ENCODE measurements at regions not wholly inside any gene's neighbourhood (a gene's known extent, or its start where the extent isn't known, plus 50 kb on each side); places are given as distances from the start of the nearest gene placed in this dataset.

GRCh38 chr4:104631000-104631399, 136.3 kb upstream of the CXXC4 start:
- Histone ChIP-seq H2AFZ (no peak overlapping the region), H3K9me3 (ENCODE audit: low read depth) (no peaks in the 10 kb centered on the region), H3K4me3 (no peak overlapping the region), H3K9me2 (replicated peaks; ENCODE audit: insufficient read depth) (no peaks in the 10 kb centered on the region), H3K4me2 (no peak overlapping the region), H3K36me3 (replicated peaks; ENCODE audit: insufficient read depth, low read depth) (no peaks in the 10 kb centered on the region), H3K27me3 (no peaks in the 10 kb centered on the region), H3K79me2 (no peaks in the 10 kb centered on the region), H3K4me1 (ENCODE audit: insufficient read depth) (no peaks in the 10 kb centered on the region), H4K20me1 (ENCODE audit: insufficient read depth, poor library complexity, severe bottlenecking) (no peaks in the 10 kb centered on the region), H3K27ac (no peak overlapping the region)
- DNase-seq (ENCODE audit: low spot score), result no peak
- TF ChIP-seq EZH2 (IDR thresholded peaks at IDR 0.05; ENCODE audit: borderline replicate concordance), result no peak
- TF ChIP-seq CTCF (IDR thresholded peaks at IDR 0.05; ENCODE audit: poor library complexity), result no peak
- TF ChIP-seq EZH2phosphoT487 (IDR thresholded peaks at IDR 0.05; ENCODE audit: low read depth, severe bottlenecking, unreplicated experiment), result no peak
- WGBS (ENCODE audit: low lambda C conversion rate, missing lambda C conversion rate), result 94% methylated on average over 1 of the region's 1 CpG

- Histone ChIP-seq H3K27ac (no peak overlapping the region), H3K36me3 (replicated peaks; ENCODE audit: insufficient read depth, low read depth) (no peaks in the 10 kb centered on the region), H3K9me2 (replicated peaks; ENCODE audit: insufficient read depth) (no peaks in the 10 kb centered on the region), H4K20me1 (ENCODE audit: insufficient read depth, poor library complexity, severe bottlenecking) (no peaks in the 10 kb centered on the region), H3K4me1 (ENCODE audit: insufficient read depth) (peaks cover 5% of the 10 kb centered on the region), H3K4me3 (no peak overlapping the region), H3K27me3 (no peaks in the 10 kb centered on the region), H3K4me2 (no peak overlapping the region), H2AFZ (no peak overlapping the region), H3K79me2 (no peaks in the 10 kb centered on the region), H3K9me3 (ENCODE audit: low read depth) (no peaks in the 10 kb centered on the region)
- WGBS (ENCODE audit: low lambda C conversion rate, missing lambda C conversion rate), result 72% methylated on average over 3 of the region's 3 CpGs
- DNase-seq (ENCODE audit: low spot score), result no peak
- no peak for TF ChIP-seq EZH2phosphoT487 (IDR thresholded peaks at IDR 0.05; ENCODE audit: low read depth, severe bottlenecking, unreplicated experiment)
- TF ChIP-seq EZH2 (IDR thresholded peaks at IDR 0.05; ENCODE audit: borderline replicate concordance), result no peak
- TF ChIP-seq CTCF (IDR thresholded peaks at IDR 0.05; ENCODE audit: poor library complexity), result no peak
Observed at GRCh38 chr4:104641418-104641817, 146.7 kb upstream of the CXXC4 start.

GRCh38 chr4:104642521-104642920, 147.8 kb upstream of the CXXC4 start:
- Histone ChIP-seq H3K4me1 (ENCODE audit: insufficient read depth) (peaks cover 5% of the 10 kb centered on the region), H4K20me1 (ENCODE audit: insufficient read depth, poor library complexity, severe bottlenecking) (no peaks in the 10 kb centered on the region), H3K9me3 (ENCODE audit: low read depth) (no peaks in the 10 kb centered on the region), H3K27ac (no peak overlapping the region), H3K79me2 (no peaks in the 10 kb centered on the region), H3K36me3 (replicated peaks; ENCODE audit: insufficient read depth, low read depth) (no peaks in the 10 kb centered on the region), H3K27me3 (no peaks in the 10 kb centered on the region), H2AFZ (no peak overlapping the region), H3K4me2 (no peak overlapping the region), H3K9me2 (replicated peaks; ENCODE audit: insufficient read depth) (no peaks in the 10 kb centered on the region), H3K4me3 (no peak overlapping the region)
- WGBS (ENCODE audit: low lambda C conversion rate, missing lambda C conversion rate), result 68% methylated on average over 3 of the region's 3 CpGs
- no peak for DNase-seq (ENCODE audit: low spot score)
- TF ChIP-seq EZH2phosphoT487 (IDR thresholded peaks at IDR 0.05; ENCODE audit: low read depth, severe bottlenecking, unreplicated experiment) (no peak), EZH2 (IDR thresholded peaks at IDR 0.05; ENCODE audit: borderline replicate concordance) (no peak), CTCF (IDR thresholded peaks at IDR 0.05; ENCODE audit: poor library complexity) (no peak)

- 98% methylated on average over 3 of the region's 3 CpGs for WGBS (ENCODE audit: low lambda C conversion rate, missing lambda C conversion rate)
- H3K27ac ChIP-seq, result no peak overlapping the region
- no peaks in the 10 kb centered on the region for H3K9me2 ChIP-seq (replicated peaks; ENCODE audit: insufficient read depth)
- no peaks in the 10 kb centered on the region for H3K79me2 ChIP-seq
- no peaks in the 10 kb centered on the region for H3K27me3 ChIP-seq
- no peak overlapping the region for H3K4me2 ChIP-seq
- H3K4me3 ChIP-seq, result no peak overlapping the region
- H3K4me1 ChIP-seq (ENCODE audit: insufficient read depth), result peaks cover 5% of the 10 kb centered on the region
- TF ChIP-seq CTCF (IDR thresholded peaks at IDR 0.05; ENCODE audit: poor library complexity) (no peak), EZH2phosphoT487 (IDR thresholded peaks at IDR 0.05; ENCODE audit: low read depth, severe bottlenecking, unreplicated experiment) (no peak), EZH2 (IDR thresholded peaks at IDR 0.05; ENCODE audit: borderline replicate concordance) (no peak)
- no peak for DNase-seq (ENCODE audit: low spot score)
- no peaks in the 10 kb centered on the region for H4K20me1 ChIP-seq (ENCODE audit: insufficient read depth, poor library complexity, severe bottlenecking)
- no peaks in the 10 kb centered on the region for H3K36me3 ChIP-seq (replicated peaks; ENCODE audit: insufficient read depth, low read depth)
- H2AFZ ChIP-seq, result no peak overlapping the region
- no peaks in the 10 kb centered on the region for H3K9me3 ChIP-seq (ENCODE audit: low read depth)
Observed at GRCh38 chr4:104643805-104644204, 149.1 kb upstream of the CXXC4 start.
